OCI-LY1 (cell line): ENCODE measurements at regions not wholly inside any gene's neighbourhood (a gene's known extent, or its start where the extent isn't known, plus 50 kb on each side); places are given as distances from the start of the nearest gene placed in this dataset.

Experiments used
- H2AFZ ChIP-seq: fragments of 200-600 bp; sonication (generic), shearing (Covaris generic); 2 replicates; pipeline ENCODE4 v1.6.0; 2014; ENCODE audit warnings: antibody characterized with exemption, mild to moderate bottlenecking, low read length
- H3F3A ChIP-seq: fragments of 200-600 bp; sonication (generic), shearing (Covaris generic); 2 replicates; pipeline ENCODE4 v1.6.0; 2014; ENCODE audit warnings: mild to moderate bottlenecking, antibody characterized with exemption, low read length, moderate library complexity; ENCODE audit not compliant: insufficient read depth
- H3K27ac ChIP-seq: fragments of 200-600 bp; sonication (generic); 2 replicates; pipeline ENCODE4 v1.5.1; 2014; ENCODE audit warnings: low read length, mixed run types, mild to moderate bottlenecking, low read depth; ENCODE audit not compliant: poor library complexity, severe bottlenecking
- H3K27me3 ChIP-seq: fragments of 200-600 bp; sonication (generic); 2 replicates; pipeline ENCODE4 v1.6.0; 2014; ENCODE audit warnings: antibody characterized with exemption, mild to moderate bottlenecking, low read length, moderate library complexity; ENCODE audit not compliant: insufficient read depth
- H3K36me3 ChIP-seq: fragments of 200-600 bp; sonication (generic); 2 replicates; pipeline ENCODE4 v1.6.1; 2014; ENCODE audit warnings: mild to moderate bottlenecking, antibody characterized with exemption, low read length, moderate library complexity, mixed read lengths; ENCODE audit not compliant: insufficient read depth
- H3K4me1 ChIP-seq: fragments of 200-600 bp; sonication (generic); 2 replicates; pipeline ENCODE4 v1.5.1; 2014; ENCODE audit warnings: mild to moderate bottlenecking, low read length, moderate library complexity; ENCODE audit not compliant: insufficient read depth, severe bottlenecking
- H3K4me2 ChIP-seq: fragments of 200-600 bp; sonication (generic), shearing (Covaris generic); 2 replicates; pipeline ENCODE4 v1.6.1; 2014; ENCODE audit warnings: low read length
- H3K4me3 ChIP-seq: fragments of 200-600 bp; sonication (generic); 2 replicates; pipeline ENCODE4 v1.5.1; 2014; ENCODE audit warnings: low read length, low read depth, mild to moderate bottlenecking, mixed read lengths; ENCODE audit not compliant: poor library complexity, severe bottlenecking
- H3K79me2 ChIP-seq: fragments of 200-600 bp; shearing (Covaris generic); 2 replicates; pipeline ENCODE4 v1.6.1; 2016; ENCODE audit warnings: mixed run types, low read length, mixed read lengths; ENCODE audit not compliant: insufficient read depth
- H3K9ac ChIP-seq: fragments of 200-600 bp; sonication (generic), shearing (Covaris generic); 2 replicates; pipeline ENCODE4 v1.6.1; 2014; ENCODE audit warnings: mild to moderate bottlenecking, low read length, mixed read lengths
- H3K9me2 ChIP-seq: fragments of 200-600 bp; sonication (generic), shearing (Covaris generic); 2 replicates; pipeline ENCODE4 v1.6.1; 2014; ENCODE audit warnings: low read depth, mild to moderate bottlenecking, low read length, mixed read lengths
- H3K9me3 ChIP-seq: fragments of 200-600 bp; shearing (Covaris generic); 2 replicates; pipeline ENCODE4 v1.6.1; 2014; ENCODE audit warnings: low read length, mixed read lengths
- H4K20me1 ChIP-seq: fragments of 200-600 bp; sonication (generic), shearing (Covaris generic); 2 replicates; pipeline ENCODE4 v1.6.0; 2016; ENCODE audit warnings: mild to moderate bottlenecking, low read length; ENCODE audit not compliant: insufficient read depth
- EZH2 ChIP-seq: fragments of 200-600 bp; sonication (generic), shearing (Covaris generic); IDR thresholded peaks from 2 replicates; pipeline ENCODE4 v1.8.0; 2017; ENCODE audit warnings: borderline replicate concordance, mixed run types, mild to moderate bottlenecking, antibody characterized with exemption, low read length, moderate library complexity, mixed read lengths
- TF ChIP-seq, protein P1 (sequence below): fragments of 200-600 bp; sonication (generic), shearing (Covaris generic); IDR thresholded peaks from 2 replicates; pipeline ENCODE4 v1.5.1; 2017; ENCODE audit warnings: mild to moderate bottlenecking, antibody characterized with exemption, low read length, moderate library complexity, mixed read lengths

DNA sequence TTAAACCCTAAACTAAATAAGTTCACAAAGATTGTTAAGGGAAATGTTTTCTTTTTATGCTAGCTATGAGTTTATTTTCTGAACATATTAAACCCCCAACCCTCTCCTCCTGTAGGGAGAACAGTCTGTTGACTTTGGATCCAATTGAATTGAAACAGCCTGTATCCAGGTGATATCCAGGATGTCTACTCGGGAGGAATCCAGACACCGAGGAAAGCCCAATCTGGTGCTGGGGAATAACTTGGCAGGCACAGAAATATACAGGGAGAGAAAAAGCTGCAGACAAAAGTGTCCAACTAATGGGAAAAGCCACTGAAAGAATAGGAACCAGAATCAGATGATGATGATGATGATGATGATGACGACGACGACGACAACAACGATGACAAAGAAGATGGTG is 93.9 kb upstream of the API5 start:
- no peak overlapping the region for H3K9ac ChIP-seq
- H3K36me3 ChIP-seq = no peaks in the 10 kb centered on the region
- no peak overlapping the region for H3K27ac ChIP-seq
- H3K4me2 ChIP-seq = no peak overlapping the region
- no peaks in the 10 kb centered on the region for H3F3A ChIP-seq
- no peak for TF ChIP-seq EZH2
- TF ChIP-seq, protein P1, sequence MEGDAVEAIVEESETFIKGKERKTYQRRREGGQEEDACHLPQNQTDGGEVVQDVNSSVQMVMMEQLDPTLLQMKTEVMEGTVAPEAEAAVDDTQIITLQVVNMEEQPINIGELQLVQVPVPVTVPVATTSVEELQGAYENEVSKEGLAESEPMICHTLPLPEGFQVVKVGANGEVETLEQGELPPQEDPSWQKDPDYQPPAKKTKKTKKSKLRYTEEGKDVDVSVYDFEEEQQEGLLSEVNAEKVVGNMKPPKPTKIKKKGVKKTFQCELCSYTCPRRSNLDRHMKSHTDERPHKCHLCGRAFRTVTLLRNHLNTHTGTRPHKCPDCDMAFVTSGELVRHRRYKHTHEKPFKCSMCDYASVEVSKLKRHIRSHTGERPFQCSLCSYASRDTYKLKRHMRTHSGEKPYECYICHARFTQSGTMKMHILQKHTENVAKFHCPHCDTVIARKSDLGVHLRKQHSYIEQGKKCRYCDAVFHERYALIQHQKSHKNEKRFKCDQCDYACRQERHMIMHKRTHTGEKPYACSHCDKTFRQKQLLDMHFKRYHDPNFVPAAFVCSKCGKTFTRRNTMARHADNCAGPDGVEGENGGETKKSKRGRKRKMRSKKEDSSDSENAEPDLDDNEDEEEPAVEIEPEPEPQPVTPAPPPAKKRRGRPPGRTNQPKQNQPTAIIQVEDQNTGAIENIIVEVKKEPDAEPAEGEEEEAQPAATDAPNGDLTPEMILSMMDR = no peak
- no peak overlapping the region for H3K4me3 ChIP-seq
- H3K9me3 ChIP-seq = no peaks in the 10 kb centered on the region
- H3K27me3 ChIP-seq = no peaks in the 10 kb centered on the region
- no peak overlapping the region for H2AFZ ChIP-seq
- no peaks in the 10 kb centered on the region for H3K79me2 ChIP-seq
- no peaks in the 10 kb centered on the region for H3K9me2 ChIP-seq
- H4K20me1 ChIP-seq = no peaks in the 10 kb centered on the region
- no peaks in the 10 kb centered on the region for H3K4me1 ChIP-seq

DNA sequence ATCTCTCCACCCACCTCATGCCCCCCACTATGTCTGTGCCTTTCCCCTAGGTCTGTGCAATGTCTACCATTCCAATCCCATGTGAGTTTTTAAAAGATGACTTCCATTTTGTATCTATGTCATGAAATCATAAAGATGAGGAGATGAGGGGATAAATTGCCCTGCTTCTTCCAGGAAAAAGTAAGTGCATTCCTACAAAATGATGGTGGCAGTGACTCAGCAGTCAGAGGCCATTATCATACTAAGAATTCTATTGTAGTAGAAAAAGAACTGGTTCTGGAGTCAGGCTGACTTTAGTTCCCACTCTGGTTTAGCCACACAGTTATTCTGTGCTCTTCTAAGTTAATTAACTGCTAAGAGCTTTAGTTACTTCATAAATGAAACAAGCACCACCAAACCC is 89.6 kb upstream of the API5 start:
- H3K9me2 ChIP-seq = no peaks in the 10 kb centered on the region
- H4K20me1 ChIP-seq = no peaks in the 10 kb centered on the region
- no peak overlapping the region for H3K9ac ChIP-seq
- no peaks in the 10 kb centered on the region for H3K9me3 ChIP-seq
- H3K27me3 ChIP-seq = no peaks in the 10 kb centered on the region; the same call in 1 of the 2 replicates
- no peaks in the 10 kb centered on the region for H3K36me3 ChIP-seq
- H3K4me3 ChIP-seq = no peak overlapping the region
- H3K27ac ChIP-seq = no peak overlapping the region
- no peak overlapping the region for H3K4me2 ChIP-seq
- H3K4me1 ChIP-seq = no peaks in the 10 kb centered on the region
- no peak overlapping the region for H2AFZ ChIP-seq
- H3F3A ChIP-seq = no peaks in the 10 kb centered on the region
- TF ChIP-seq, protein P1 = no peak
- TF ChIP-seq EZH2 = no peak
- H3K79me2 ChIP-seq = no peaks in the 10 kb centered on the region

DNA sequence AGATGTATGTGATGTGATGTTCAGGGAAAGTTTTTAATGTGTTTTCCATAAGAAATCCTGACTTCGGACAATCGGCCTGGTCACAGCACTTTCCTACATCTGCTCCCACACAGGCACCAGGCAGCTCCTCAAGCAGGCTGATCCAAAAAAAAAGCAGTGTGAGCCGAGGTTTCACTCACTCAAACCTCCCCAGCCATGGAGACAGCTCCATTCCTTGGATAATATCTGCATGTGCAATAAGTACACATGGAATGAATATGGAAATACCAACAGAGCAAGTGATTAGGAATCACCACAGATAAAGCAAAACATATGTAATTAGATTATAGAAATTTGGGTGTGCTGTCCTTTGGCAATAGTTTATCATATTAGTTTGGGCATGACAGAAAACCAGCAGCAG is 88.8 kb upstream of the API5 start:
- Histone ChIP-seq H3K79me2 (no peaks in the 10 kb centered on the region), H2AFZ (no peak overlapping the region), H3F3A (no peaks in the 10 kb centered on the region), H3K9me2 (no peaks in the 10 kb centered on the region), H3K9ac (no peak overlapping the region), H4K20me1 (no peaks in the 10 kb centered on the region), H3K27me3 (no peaks in the 10 kb centered on the region; the same call in 1 of the 2 replicates), H3K4me2 (no peak overlapping the region), H3K27ac (no peak overlapping the region), H3K36me3 (no peaks in the 10 kb centered on the region), H3K4me1 (no peaks in the 10 kb centered on the region), H3K4me3 (no peak overlapping the region), H3K9me3 (no peaks in the 10 kb centered on the region)
- TF ChIP-seq, protein P1 = no peak
- TF ChIP-seq EZH2 = no peak
